Neural cell (in vitro differentiated cells): ENCODE measurements at regions not wholly inside any gene's neighbourhood (a gene's known extent, or its start where the extent isn't known, plus 50 kb on each side); places are given as distances from the start of the nearest gene placed in this dataset.

Source experiments
- H2AFZ ChIP-seq: fragments of 200-600, 300-800 bp; sonication (generic), shearing (Covaris generic); 2 replicates; pipeline ENCODE4 v1.6.0; 2014; ENCODE audit warnings: low read depth, mild to moderate bottlenecking, antibody characterized with exemption, low read length, moderate library complexity
- H3F3A ChIP-seq: fragments of 200-600 bp; shearing (Covaris generic); 2 replicates; pipeline ENCODE4 v1.6.1; 2016; ENCODE audit warnings: mild to moderate bottlenecking, moderate library complexity, mixed read lengths, antibody characterized with exemption, low read length; ENCODE audit not compliant: insufficient read depth, poor library complexity, severe bottlenecking
- H3K27ac ChIP-seq: fragments of 200-600, 300-800 bp; sonication (generic), shearing (Covaris generic); 2 replicates; pipeline ENCODE4 v1.5.1; 2014; ENCODE audit warnings: mild to moderate bottlenecking, low read length, moderate library complexity
- H3K27me3 ChIP-seq: fragments of 300-800, 200-600 bp; sonication (generic), shearing (Covaris generic); 2 replicates; pipeline ENCODE4 v1.6.0; 2014; ENCODE audit warnings: mild to moderate bottlenecking, low read depth, low read length, moderate library complexity; ENCODE audit not compliant: insufficient read depth
- H3K36me3 ChIP-seq: fragments of 300-800, 200-600 bp; sonication (generic), shearing (Covaris generic); 2 replicates; pipeline ENCODE4 v1.5.1; 2014; ENCODE audit warnings: mild to moderate bottlenecking, antibody characterized with exemption, low read length, moderate library complexity; ENCODE audit not compliant: insufficient read depth
- H3K4me2 ChIP-seq: fragments of 300-800, 200-600 bp; sonication (generic), shearing (Covaris generic); 2 replicates; pipeline ENCODE4 v1.6.0; 2014; ENCODE audit warnings: mild to moderate bottlenecking, low read length
- H3K4me3 ChIP-seq: fragments of 300-800, 200-600 bp; sonication (generic), shearing (Covaris generic); 2 replicates; pipeline ENCODE4 v1.5.1; 2014; ENCODE audit warnings: mild to moderate bottlenecking, low read length, moderate library complexity
- H3K79me2 ChIP-seq: fragments of 200-600 bp; shearing (Covaris generic); replicated peaks from 2 replicates; pipeline ENCODE4 v1.6.0; 2014; ENCODE audit warnings: mild to moderate bottlenecking, low read length, moderate library complexity; ENCODE audit not compliant: insufficient read depth
- H3K9ac ChIP-seq: fragments of 300-800, 200-600 bp; sonication (generic), shearing (Covaris generic); 2 replicates; pipeline ENCODE4 v1.6.1; 2016; ENCODE audit warnings: mild to moderate bottlenecking, low read length, mixed read lengths
- H3K9me2 ChIP-seq: fragments of 200-600 bp; shearing (Covaris generic); 2 replicates; pipeline ENCODE4 v1.6.1; 2016; ENCODE audit warnings: mild to moderate bottlenecking, low read length, mixed read lengths; ENCODE audit not compliant: insufficient read depth
- H3K9me3 ChIP-seq: fragments of 200-600, 300-800 bp; sonication (generic), shearing (Covaris generic); 2 replicates; pipeline ENCODE4 v1.6.1; 2016; ENCODE audit warnings: mild to moderate bottlenecking, mixed run types, low read length, moderate library complexity, mixed read lengths
- H4K20me1 ChIP-seq: fragments of 200-600 bp; shearing (Covaris generic); 2 replicates; pipeline ENCODE4 v1.6.1; 2016; ENCODE audit warnings: mild to moderate bottlenecking, mixed run types; ENCODE audit not compliant: insufficient read depth
- EP300 ChIP-seq: fragments of 450-650 bp; conservative IDR thresholded peaks from 2 replicates; pipeline ENCODE4 v1.6.1; 2014; ENCODE audit warnings: antibody characterized with exemption, mild to moderate bottlenecking, moderate library complexity; ENCODE audit not compliant: poor library complexity, severe bottlenecking
- EZH2 ChIP-seq: fragments of 200-600, 300-800 bp; shearing (Covaris generic), sonication (generic); IDR thresholded peaks from 2 replicates; pipeline ENCODE4 v1.6.1; 2014; ENCODE audit warnings: antibody characterized with exemption, low read length, borderline replicate concordance, mild to moderate bottlenecking; ENCODE audit not compliant: insufficient read depth, poor library complexity, severe bottlenecking
- MXI1 ChIP-seq: fragments of 450-650 bp; conservative IDR thresholded peaks from 2 replicates; pipeline ENCODE4 v1.6.1; 2014; ENCODE audit warnings: antibody characterized with exemption, mild to moderate bottlenecking; ENCODE audit not compliant: poor library complexity, severe bottlenecking
- POLR2AphosphoS5 ChIP-seq: IDR thresholded peaks from 2 replicates; pipeline ENCODE4 v1.6.1; 2012
- RAD21 ChIP-seq: fragments of 450-650 bp; conservative IDR thresholded peaks from 2 replicates; pipeline ENCODE4 v1.6.1; 2014; ENCODE audit warnings: antibody characterized with exemption, mild to moderate bottlenecking, moderate library complexity
- SMC3 ChIP-seq: fragments of 450-650 bp; conservative IDR thresholded peaks from 2 replicates; pipeline ENCODE4 v1.6.1; 2014; ENCODE audit warnings: antibody characterized with exemption, mild to moderate bottlenecking, moderate library complexity; ENCODE audit not compliant: poor library complexity
- TAF1 ChIP-seq: IDR thresholded peaks from 2 replicates; pipeline ENCODE4 v1.6.1; 2012; ENCODE audit warnings: low read depth
- TF ChIP-seq, protein P1 (sequence below): IDR thresholded peaks from 2 replicates; pipeline ENCODE4 v1.6.1; 2012; ENCODE audit warnings: borderline replicate concordance
- TF ChIP-seq, protein P2 (sequence below): fragments of 450-650 bp; IDR thresholded peaks from 2 replicates; pipeline ENCODE4 v1.5.1; 2014; ENCODE audit warnings: antibody characterized with exemption, mild to moderate bottlenecking, moderate library complexity; ENCODE audit not compliant: poor library complexity, severe bottlenecking

- Histone ChIP-seq H2AFZ (no peak overlapping the region), H3K9ac (no peak overlapping the region), H3K36me3 (no peaks in the 10 kb centered on the region), H3K27ac (no peak overlapping the region), H3K9me2 (no peaks in the 10 kb centered on the region), H4K20me1 (no peaks in the 10 kb centered on the region), H3K4me3 (no peak overlapping the region), H3F3A (no peaks in the 10 kb centered on the region), H3K27me3 (no peaks in the 10 kb centered on the region), H3K9me3 (no peaks in the 10 kb centered on the region), H3K4me2 (no peak overlapping the region), H3K79me2 (no peaks in the 10 kb centered on the region)
- no peak for TF ChIP-seq SMC3
- no peak for TF ChIP-seq EP300
- TF ChIP-seq, protein P1, sequence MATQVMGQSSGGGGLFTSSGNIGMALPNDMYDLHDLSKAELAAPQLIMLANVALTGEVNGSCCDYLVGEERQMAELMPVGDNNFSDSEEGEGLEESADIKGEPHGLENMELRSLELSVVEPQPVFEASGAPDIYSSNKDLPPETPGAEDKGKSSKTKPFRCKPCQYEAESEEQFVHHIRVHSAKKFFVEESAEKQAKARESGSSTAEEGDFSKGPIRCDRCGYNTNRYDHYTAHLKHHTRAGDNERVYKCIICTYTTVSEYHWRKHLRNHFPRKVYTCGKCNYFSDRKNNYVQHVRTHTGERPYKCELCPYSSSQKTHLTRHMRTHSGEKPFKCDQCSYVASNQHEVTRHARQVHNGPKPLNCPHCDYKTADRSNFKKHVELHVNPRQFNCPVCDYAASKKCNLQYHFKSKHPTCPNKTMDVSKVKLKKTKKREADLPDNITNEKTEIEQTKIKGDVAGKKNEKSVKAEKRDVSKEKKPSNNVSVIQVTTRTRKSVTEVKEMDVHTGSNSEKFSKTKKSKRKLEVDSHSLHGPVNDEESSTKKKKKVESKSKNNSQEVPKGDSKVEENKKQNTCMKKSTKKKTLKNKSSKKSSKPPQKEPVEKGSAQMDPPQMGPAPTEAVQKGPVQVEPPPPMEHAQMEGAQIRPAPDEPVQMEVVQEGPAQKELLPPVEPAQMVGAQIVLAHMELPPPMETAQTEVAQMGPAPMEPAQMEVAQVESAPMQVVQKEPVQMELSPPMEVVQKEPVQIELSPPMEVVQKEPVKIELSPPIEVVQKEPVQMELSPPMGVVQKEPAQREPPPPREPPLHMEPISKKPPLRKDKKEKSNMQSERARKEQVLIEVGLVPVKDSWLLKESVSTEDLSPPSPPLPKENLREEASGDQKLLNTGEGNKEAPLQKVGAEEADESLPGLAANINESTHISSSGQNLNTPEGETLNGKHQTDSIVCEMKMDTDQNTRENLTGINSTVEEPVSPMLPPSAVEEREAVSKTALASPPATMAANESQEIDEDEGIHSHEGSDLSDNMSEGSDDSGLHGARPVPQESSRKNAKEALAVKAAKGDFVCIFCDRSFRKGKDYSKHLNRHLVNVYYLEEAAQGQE: no peak
- no peak for TF ChIP-seq POLR2AphosphoS5
- TF ChIP-seq, protein P2, sequence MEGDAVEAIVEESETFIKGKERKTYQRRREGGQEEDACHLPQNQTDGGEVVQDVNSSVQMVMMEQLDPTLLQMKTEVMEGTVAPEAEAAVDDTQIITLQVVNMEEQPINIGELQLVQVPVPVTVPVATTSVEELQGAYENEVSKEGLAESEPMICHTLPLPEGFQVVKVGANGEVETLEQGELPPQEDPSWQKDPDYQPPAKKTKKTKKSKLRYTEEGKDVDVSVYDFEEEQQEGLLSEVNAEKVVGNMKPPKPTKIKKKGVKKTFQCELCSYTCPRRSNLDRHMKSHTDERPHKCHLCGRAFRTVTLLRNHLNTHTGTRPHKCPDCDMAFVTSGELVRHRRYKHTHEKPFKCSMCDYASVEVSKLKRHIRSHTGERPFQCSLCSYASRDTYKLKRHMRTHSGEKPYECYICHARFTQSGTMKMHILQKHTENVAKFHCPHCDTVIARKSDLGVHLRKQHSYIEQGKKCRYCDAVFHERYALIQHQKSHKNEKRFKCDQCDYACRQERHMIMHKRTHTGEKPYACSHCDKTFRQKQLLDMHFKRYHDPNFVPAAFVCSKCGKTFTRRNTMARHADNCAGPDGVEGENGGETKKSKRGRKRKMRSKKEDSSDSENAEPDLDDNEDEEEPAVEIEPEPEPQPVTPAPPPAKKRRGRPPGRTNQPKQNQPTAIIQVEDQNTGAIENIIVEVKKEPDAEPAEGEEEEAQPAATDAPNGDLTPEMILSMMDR: no peak
- TF ChIP-seq MXI1: no peak
- TF ChIP-seq TAF1: no peak
- TF ChIP-seq RAD21: no peak
Observed at GRCh38 chr4:156194896-156195295, 241.2 kb upstream of the CTSO start.

DNA sequence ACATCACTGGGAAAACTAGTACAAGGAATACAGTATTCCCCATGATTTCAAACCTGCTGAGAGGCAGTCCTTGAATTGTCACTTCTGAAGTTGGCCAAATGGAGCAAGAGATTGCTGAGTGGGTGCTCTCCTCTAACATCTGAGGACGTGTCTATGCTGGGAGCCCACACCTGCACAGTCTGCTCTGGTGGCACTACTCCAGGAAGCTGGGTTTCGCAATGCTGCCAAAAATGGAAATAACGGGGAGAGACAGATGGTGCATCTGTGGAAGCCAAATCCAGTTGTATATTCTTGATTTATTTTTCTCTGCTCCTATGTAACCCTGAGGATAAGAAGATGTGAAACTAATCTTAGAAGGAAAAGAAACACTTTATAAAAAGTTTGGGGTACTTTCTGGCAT, 240.1 kb upstream of the CTSO start:
- no peaks in the 10 kb centered on the region for H3K9me3 ChIP-seq
- H3K9me2 ChIP-seq: no peaks in the 10 kb centered on the region
- no peaks in the 10 kb centered on the region for H3F3A ChIP-seq
- H3K27me3 ChIP-seq: no peaks in the 10 kb centered on the region
- no peak overlapping the region for H2AFZ ChIP-seq
- H3K36me3 ChIP-seq: no peaks in the 10 kb centered on the region
- H3K27ac ChIP-seq: no peak overlapping the region
- TF ChIP-seq, protein P2: no peak
- TF ChIP-seq SMC3: no peak
- TF ChIP-seq RAD21: no peak
- TF ChIP-seq POLR2AphosphoS5: no peak
- no peak for TF ChIP-seq EP300
- TF ChIP-seq, protein P1: no peak
- no peak for TF ChIP-seq EZH2
- TF ChIP-seq TAF1: no peak
- TF ChIP-seq MXI1: no peak
- H3K4me2 ChIP-seq: no peak overlapping the region
- H4K20me1 ChIP-seq: no peaks in the 10 kb centered on the region
- H3K4me3 ChIP-seq: no peak overlapping the region
- H3K9ac ChIP-seq: no peak overlapping the region
- no peaks in the 10 kb centered on the region for H3K79me2 ChIP-seq
